ENCODE measurements at regions not wholly inside any gene's neighbourhood (a gene's known extent, or its start where the extent isn't known, plus 50 kb on each side); places are given as distances from the start of the nearest gene placed in this dataset.

DNA sequence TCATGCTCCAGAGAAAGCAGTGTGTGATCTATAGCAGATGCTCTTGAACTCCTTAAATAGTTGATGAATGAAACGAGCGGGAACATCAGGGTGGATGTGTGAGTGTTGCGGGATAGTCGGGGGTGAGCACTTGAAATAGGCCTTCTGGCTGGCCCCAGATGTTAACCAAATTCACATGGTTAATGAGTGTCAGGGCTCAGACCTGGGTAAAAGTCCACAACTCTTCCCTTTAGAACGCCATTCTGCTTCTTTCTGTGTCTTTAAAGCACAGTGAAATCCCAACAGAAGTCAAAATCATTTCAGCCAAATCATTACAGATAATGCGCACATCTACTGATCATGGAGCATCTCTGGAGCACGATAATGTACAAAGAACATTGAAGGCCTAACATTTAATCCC lies 249.4 kb upstream of the BOD1L1 start:
- ATAC-seq (ENCODE audit: low read depth) (no peak), DNase-seq (no peak)
- CTCF ChIA-PET: no interaction called here
- TF ChIP-seq, protein P1, sequence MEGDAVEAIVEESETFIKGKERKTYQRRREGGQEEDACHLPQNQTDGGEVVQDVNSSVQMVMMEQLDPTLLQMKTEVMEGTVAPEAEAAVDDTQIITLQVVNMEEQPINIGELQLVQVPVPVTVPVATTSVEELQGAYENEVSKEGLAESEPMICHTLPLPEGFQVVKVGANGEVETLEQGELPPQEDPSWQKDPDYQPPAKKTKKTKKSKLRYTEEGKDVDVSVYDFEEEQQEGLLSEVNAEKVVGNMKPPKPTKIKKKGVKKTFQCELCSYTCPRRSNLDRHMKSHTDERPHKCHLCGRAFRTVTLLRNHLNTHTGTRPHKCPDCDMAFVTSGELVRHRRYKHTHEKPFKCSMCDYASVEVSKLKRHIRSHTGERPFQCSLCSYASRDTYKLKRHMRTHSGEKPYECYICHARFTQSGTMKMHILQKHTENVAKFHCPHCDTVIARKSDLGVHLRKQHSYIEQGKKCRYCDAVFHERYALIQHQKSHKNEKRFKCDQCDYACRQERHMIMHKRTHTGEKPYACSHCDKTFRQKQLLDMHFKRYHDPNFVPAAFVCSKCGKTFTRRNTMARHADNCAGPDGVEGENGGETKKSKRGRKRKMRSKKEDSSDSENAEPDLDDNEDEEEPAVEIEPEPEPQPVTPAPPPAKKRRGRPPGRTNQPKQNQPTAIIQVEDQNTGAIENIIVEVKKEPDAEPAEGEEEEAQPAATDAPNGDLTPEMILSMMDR (IDR thresholded peaks at IDR 0.05): no peak
- POLR2A ChIA-PET: no interaction called here
- no peak overlapping the region for H3K27ac Mint-ChIP-seq
- no peaks in the 10 kb centered on the region for H3K4me1 Mint-ChIP-seq
- no peaks in the 10 kb centered on the region for H3K36me3 Mint-ChIP-seq (ENCODE audit: low read depth)
- no peaks in the 10 kb centered on the region for H3K27me3 Mint-ChIP-seq
- H3K9me3 Mint-ChIP-seq: no peaks in the 10 kb centered on the region
- intact Hi-C loops (cut with micrococcal nuclease): no loop called here
- no peak overlapping the region for H3K4me3 Mint-ChIP-seq

DNA sequence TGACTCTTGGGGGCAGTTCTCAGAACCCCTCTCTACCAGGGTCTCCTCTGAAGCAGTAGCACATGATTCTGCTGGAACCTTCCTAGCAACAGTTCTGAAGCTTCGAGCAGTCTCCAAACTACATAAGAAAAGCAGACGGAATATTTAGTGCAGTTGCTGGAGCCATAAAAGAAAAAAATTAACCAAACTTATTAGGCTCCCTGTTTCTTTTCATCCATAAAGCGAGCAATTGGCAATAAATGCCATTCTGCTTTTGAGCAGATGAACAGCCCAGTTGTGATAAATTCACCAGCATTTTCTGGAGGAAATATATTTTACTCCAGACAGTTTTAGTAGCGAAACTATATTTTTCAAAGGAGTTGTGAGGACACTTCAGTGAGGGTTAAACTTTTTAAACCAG lies 250.1 kb upstream of the BOD1L1 start:
- no peaks in the 10 kb centered on the region for H3K9me3 Mint-ChIP-seq
- no peak overlapping the region for H3K27ac Mint-ChIP-seq
- DNase-seq: no peak
- intact Hi-C loops (cut with micrococcal nuclease): no loop called here
- H3K36me3 Mint-ChIP-seq (ENCODE audit: low read depth): no peaks in the 10 kb centered on the region
- POLR2A ChIA-PET: no interaction called here
- no peaks in the 10 kb centered on the region for H3K27me3 Mint-ChIP-seq
- no peaks in the 10 kb centered on the region for H3K4me1 Mint-ChIP-seq
- no peak for ATAC-seq (ENCODE audit: low read depth)
- no peak overlapping the region for H3K4me3 Mint-ChIP-seq
- CTCF ChIA-PET: no interaction called here
- TF ChIP-seq, protein P1 (IDR thresholded peaks at IDR 0.05): no peak

DNA sequence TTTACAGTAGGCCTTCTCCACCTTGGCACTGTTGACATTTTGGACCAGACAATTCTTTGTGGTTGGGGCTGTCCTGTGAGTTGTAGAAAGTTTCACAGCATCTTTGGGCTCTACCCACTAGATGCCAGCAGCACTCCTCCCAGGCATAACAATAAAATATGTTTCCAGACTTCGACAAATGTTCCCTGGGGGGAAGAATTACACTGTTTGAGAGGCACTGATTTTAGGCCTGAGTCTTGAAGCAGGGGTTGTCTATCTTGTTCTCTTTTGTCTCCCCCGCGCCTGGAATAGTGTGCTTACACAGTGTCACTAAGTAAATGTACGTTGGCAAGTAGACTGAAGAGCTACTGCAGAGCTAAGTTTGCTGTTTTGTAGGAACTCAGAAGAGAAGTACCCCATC lies 254.4 kb upstream of the BOD1L1 start:
- ATAC-seq (ENCODE audit: low read depth) (no peak), DNase-seq (no peak)
- H3K36me3 Mint-ChIP-seq (ENCODE audit: low read depth): no peaks in the 10 kb centered on the region
- H3K27me3 Mint-ChIP-seq: no peaks in the 10 kb centered on the region
- CTCF ChIA-PET: no interaction called here
- H3K4me1 Mint-ChIP-seq: no peaks in the 10 kb centered on the region
- no peaks in the 10 kb centered on the region for H3K9me3 Mint-ChIP-seq
- H3K27ac Mint-ChIP-seq: no peak overlapping the region
- POLR2A ChIA-PET: no interaction called here
- H3K4me3 Mint-ChIP-seq: no peak overlapping the region
- TF ChIP-seq, protein P1 (IDR thresholded peaks at IDR 0.05): no peak
- intact Hi-C loops (cut with micrococcal nuclease): loop anchor here (10.0 kb wide), 1 partner anchor 373 kb away; no protein-coding TSS in a partner anchor

DNA sequence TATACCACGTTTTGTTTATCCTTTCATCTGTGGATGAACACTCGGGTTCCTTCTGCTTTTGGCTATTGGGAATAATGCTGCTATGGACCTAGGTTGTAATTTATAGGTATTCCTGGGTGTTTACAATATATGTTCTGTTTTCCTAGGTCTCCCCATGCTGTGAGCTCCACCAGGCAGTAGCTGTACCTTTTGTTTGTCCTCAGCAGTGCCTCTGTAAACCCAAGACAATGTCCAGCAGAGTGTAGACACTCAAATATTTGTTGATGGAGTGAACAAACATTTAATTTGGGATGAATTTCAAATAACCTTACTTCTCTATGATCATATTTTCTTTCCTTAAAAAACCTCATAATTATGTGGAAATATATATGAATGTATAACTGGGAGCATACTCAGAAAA lies 259.5 kb upstream of the BOD1L1 start:
- no peak overlapping the region for H3K27ac Mint-ChIP-seq
- no peaks in the 10 kb centered on the region for H3K9me3 Mint-ChIP-seq
- no peak overlapping the region for H3K4me3 Mint-ChIP-seq
- no peaks in the 10 kb centered on the region for H3K27me3 Mint-ChIP-seq
- DNase-seq (no peak), ATAC-seq (ENCODE audit: low read depth) (no peak)
- POLR2A ChIA-PET: no interaction called here
- CTCF ChIA-PET: no interaction called here
- H3K4me1 Mint-ChIP-seq: no peaks in the 10 kb centered on the region
- TF ChIP-seq, protein P1 (IDR thresholded peaks at IDR 0.05): no peak
- H3K36me3 Mint-ChIP-seq (ENCODE audit: low read depth): no peaks in the 10 kb centered on the region
- intact Hi-C loops (cut with micrococcal nuclease): loop anchor here (10.0 kb wide), 1 partner anchor 368 kb away; no protein-coding TSS in a partner anchor

DNA sequence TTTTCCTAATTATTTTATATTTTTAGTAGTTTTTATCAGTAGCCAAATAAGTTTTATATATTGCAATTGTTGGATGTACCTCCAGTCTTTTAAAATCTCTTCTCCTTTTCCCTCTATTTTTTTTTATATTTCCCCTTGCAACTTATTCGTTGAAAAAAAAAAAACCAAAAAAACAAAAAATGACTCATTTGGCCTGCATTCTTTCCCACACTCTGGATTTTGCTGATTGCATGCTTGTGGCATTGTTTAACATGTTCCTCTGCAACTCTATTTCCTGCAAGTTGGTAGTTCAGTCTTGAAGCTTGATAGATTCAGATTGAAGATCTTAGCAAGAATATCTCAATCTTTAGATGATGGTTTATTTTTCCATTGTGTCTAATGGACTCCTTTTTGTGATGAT lies 260.6 kb upstream of the BOD1L1 start:
- POLR2A ChIA-PET: interaction anchor here (0.6 kb wide), 1 partner anchor 425 kb away, joined by 5 read pairs; no protein-coding TSS in a partner anchor
- Mint-ChIP-seq H3K36me3 (ENCODE audit: low read depth) (no peaks in the 10 kb centered on the region), H3K4me3 (no peak overlapping the region), H3K27ac (no peak overlapping the region), H3K4me1 (no peaks in the 10 kb centered on the region), H3K9me3 (no peaks in the 10 kb centered on the region), H3K27me3 (no peaks in the 10 kb centered on the region)
- TF ChIP-seq, protein P1 (IDR thresholded peaks at IDR 0.05): no peak
- intact Hi-C loops (cut with micrococcal nuclease): loop anchor here (10.0 kb wide), 1 partner anchor 367 kb away; no protein-coding TSS in a partner anchor
- no peak for ATAC-seq (ENCODE audit: low read depth)
- no peak for DNase-seq
- CTCF ChIA-PET: no interaction called here

Measured in activated B cell treated with CpG ODN at 0.5 μM for 24 hours (primary cell).